GM23248 (cell line): ENCODE measurements at regions not wholly inside any gene's neighbourhood (a gene's known extent, or its start where the extent isn't known, plus 50 kb on each side); places are given as distances from the start of the nearest gene placed in this dataset.

Experiments
- DNase-seq: peaks from one replicate; pipeline ENCODE4 v3.0.0-alpha.2; 2015
- H2AFZ ChIP-seq: fragments of 200-600 bp; sonication (generic); 2 replicates; pipeline ENCODE4 v1.6.1; 2016; ENCODE audit warnings: antibody characterized with exemption
- H3F3A ChIP-seq: fragments of 200-600 bp; sonication (generic); 2 replicates; pipeline ENCODE4 v1.6.1; 2016; ENCODE audit warnings: mild to moderate bottlenecking, antibody characterized with exemption, mixed run types; ENCODE audit not compliant: insufficient read depth
- H3K27ac ChIP-seq: fragments of 200-600 bp; sonication (generic); 2 replicates; pipeline ENCODE4 v1.5.1; 2016; ENCODE audit warnings: mild to moderate bottlenecking
- H3K27me3 ChIP-seq: fragments of 200-600 bp; sonication (generic); replicated peaks from 2 replicates; pipeline ENCODE4 v1.6.1; 2016; ENCODE audit warnings: mild to moderate bottlenecking; ENCODE audit not compliant: insufficient read depth
- H3K36me3 ChIP-seq: fragments of 200-600 bp; sonication (generic); 2 replicates; pipeline ENCODE4 v1.6.1; 2016; ENCODE audit warnings: low read depth, mild to moderate bottlenecking
- H3K4me1 ChIP-seq: fragments of 200-600 bp; sonication (generic); 2 replicates; pipeline ENCODE4 v1.6.1; 2016; ENCODE audit warnings: mild to moderate bottlenecking; ENCODE audit not compliant: insufficient read depth
- H3K4me2 ChIP-seq: fragments of 200-600 bp; sonication (generic); one replicate; pipeline ENCODE4 v1.6.1; 2016; ENCODE audit warnings: mild to moderate bottlenecking; ENCODE audit not compliant: unreplicated experiment
- H3K4me3 ChIP-seq: fragments of 200-600 bp; sonication (generic); 2 replicates; pipeline ENCODE4 v1.5.1; 2016; ENCODE audit warnings: mild to moderate bottlenecking
- H3K79me2 ChIP-seq: fragments of 200-600 bp; sonication (generic); 2 replicates; pipeline ENCODE4 v1.6.1; 2016; ENCODE audit warnings: mild to moderate bottlenecking; ENCODE audit not compliant: insufficient read depth
- H3K9ac ChIP-seq: fragments of 200-600 bp; sonication (generic); 2 replicates; pipeline ENCODE4 v1.6.1; 2016; ENCODE audit warnings: mild to moderate bottlenecking
- H3K9me2 ChIP-seq: fragments of 200-600 bp; sonication (generic); 2 replicates; pipeline ENCODE4 v1.6.1; 2016; ENCODE audit warnings: mixed run types, mild to moderate bottlenecking, moderate library complexity; ENCODE audit not compliant: insufficient read depth
- H3K9me3 ChIP-seq: fragments of 200-600 bp; sonication (generic); one replicate; pipeline ENCODE4 v1.6.1; 2017; ENCODE audit warnings: low read depth
- H4K20me1 ChIP-seq: fragments of 200-600 bp; sonication (generic); 2 replicates; pipeline ENCODE4 v1.6.0; 2016; ENCODE audit not compliant: insufficient read depth
- EZH2 ChIP-seq: fragments of 200-600 bp; sonication (generic); IDR thresholded peaks from 2 replicates; pipeline ENCODE4 v1.6.1; 2018; ENCODE audit warnings: antibody characterized with exemption, mild to moderate bottlenecking; ENCODE audit not compliant: insufficient read depth, poor library complexity, severe bottlenecking
- EZH2phosphoT487 ChIP-seq: fragments of 200-600 bp; sonication (generic); IDR thresholded peaks from 2 replicates; pipeline ENCODE4 v1.6.1; 2018; ENCODE audit warnings: antibody characterized with exemption, moderate library complexity, mild to moderate bottlenecking, low read depth; ENCODE audit not compliant: insufficient read depth
- WGBS, 2 experiments: methylation state at CpG; one replicate each; pipeline ENCODE4 v1.1.6; 2015 to 2017; ENCODE audit warnings: low lambda C conversion rate in 2 of 2, low coverage in 1 of 2; ENCODE audit errors: missing lambda C conversion rate in 2 of 2; 5-methylcytosine and 5-hydroxymethylcytosine counted together
- in situ Hi-C: fragments of 300-500 bp; cut with MboI; formaldehyde crosslinking; loops from 2 replicates; pipeline ENCODE4 v1.15.0; 2020

GRCh38 chr14:37665479-37665878 is 70.0 kb downstream of the TTC6 start:
- Histone ChIP-seq H3K79me2 (no peaks in the 10 kb centered on the region), H3K4me1 (no peaks in the 10 kb centered on the region), H3F3A (no peaks in the 10 kb centered on the region), H3K27me3 (no peaks in the 10 kb centered on the region), H3K9ac (no peak overlapping the region), H3K27ac (no peak overlapping the region), H3K9me3 (no peaks in the 10 kb centered on the region), H3K9me2 (no peaks in the 10 kb centered on the region), H3K36me3 (no peaks in the 10 kb centered on the region), H3K4me2 (no peak overlapping the region), H3K4me3 (no peak overlapping the region), H2AFZ (no peak overlapping the region), H4K20me1 (no peaks in the 10 kb centered on the region)
- WGBS, 2 experiments = 20 to 30% methylated on average over 4 of the region's 4 CpGs
- TF ChIP-seq EZH2 (no peak), EZH2phosphoT487 (no peak)
- no peak for DNase-seq
- in situ Hi-C loops = no loop called here

GRCh38 chr14:37665951-37666350 is 70.5 kb downstream of the TTC6 start:
- no peak for DNase-seq
- H3K4me3 ChIP-seq = no peak overlapping the region
- 7 to 20% methylated on average over 1 of the region's 1 CpG for WGBS, 2 experiments
- no peak overlapping the region for H3K9ac ChIP-seq
- H3K27ac ChIP-seq = no peak overlapping the region
- in situ Hi-C loops = no loop called here
- no peaks in the 10 kb centered on the region for H3K79me2 ChIP-seq
- no peaks in the 10 kb centered on the region for H3F3A ChIP-seq
- H3K27me3 ChIP-seq = no peaks in the 10 kb centered on the region; the same call in 1 of the 2 replicates
- H3K4me2 ChIP-seq = no peak overlapping the region
- TF ChIP-seq EZH2 (no peak), EZH2phosphoT487 (no peak)
- H3K36me3 ChIP-seq = no peaks in the 10 kb centered on the region
- no peaks in the 10 kb centered on the region for H3K4me1 ChIP-seq
- no peaks in the 10 kb centered on the region for H4K20me1 ChIP-seq
- no peaks in the 10 kb centered on the region for H3K9me3 ChIP-seq
- no peaks in the 10 kb centered on the region for H3K9me2 ChIP-seq
- H2AFZ ChIP-seq = no peak overlapping the region

DNA sequence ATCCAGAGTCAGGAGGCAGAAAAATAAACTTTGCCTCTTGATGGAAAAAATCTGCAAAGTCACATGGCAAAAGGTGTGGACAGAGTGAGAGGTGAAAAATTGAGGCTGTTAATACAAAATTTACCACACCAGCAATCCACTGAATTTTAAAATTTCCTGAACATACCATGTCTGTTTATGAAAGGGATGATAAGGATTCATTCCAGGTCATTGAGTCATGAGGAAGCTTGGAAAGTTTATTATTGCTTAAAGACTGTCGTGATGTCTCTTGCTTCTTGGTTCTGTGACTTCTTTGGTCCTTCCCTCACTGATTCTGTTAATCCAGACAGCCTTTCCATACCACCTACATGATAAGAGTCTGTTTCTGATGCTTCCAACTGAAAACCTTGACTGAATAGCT is 73.2 kb downstream of the TTC6 start:
- DNase-seq = peak; percentile 20
- no peak overlapping the region for H3K4me2 ChIP-seq
- WGBS, 2 experiments = 29 to 55% methylated on average over 1 of the region's 1 CpG
- H3K36me3 ChIP-seq = no peaks in the 10 kb centered on the region
- no peak overlapping the region for H3K27ac ChIP-seq
- no peaks in the 10 kb centered on the region for H4K20me1 ChIP-seq
- H3K9me2 ChIP-seq = no peaks in the 10 kb centered on the region
- no peaks in the 10 kb centered on the region for H3F3A ChIP-seq
- H3K9ac ChIP-seq = no peak overlapping the region
- in situ Hi-C loops = no loop called here
- H3K79me2 ChIP-seq = no peaks in the 10 kb centered on the region
- H3K4me1 ChIP-seq = no peaks in the 10 kb centered on the region
- H3K27me3 ChIP-seq = peaks cover 7% of the 10 kb centered on the region; the same call in 1 of the 2 replicates
- H3K4me3 ChIP-seq = no peak overlapping the region
- no peak for TF ChIP-seq EZH2
- no peak for TF ChIP-seq EZH2phosphoT487
- H2AFZ ChIP-seq = no peak overlapping the region
- H3K9me3 ChIP-seq = no peaks in the 10 kb centered on the region

DNA sequence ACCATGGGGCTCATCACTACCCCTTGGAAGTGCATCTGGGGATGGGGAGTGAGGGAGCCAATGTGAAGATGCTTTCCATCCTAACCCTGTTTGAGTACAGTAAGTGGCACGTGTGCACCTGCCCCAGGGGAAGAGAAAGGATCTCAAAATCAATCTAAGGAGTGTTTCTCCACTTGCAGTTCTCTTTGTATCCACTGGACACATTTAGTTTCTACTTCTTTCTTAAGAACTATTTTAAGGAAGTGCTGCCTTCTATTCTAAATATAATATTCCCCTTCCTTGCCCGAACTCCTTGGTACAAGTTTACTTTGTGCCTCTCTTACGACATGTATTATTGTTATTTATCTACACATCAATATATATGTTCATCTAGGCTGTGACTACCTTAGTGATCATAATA is 73.8 kb downstream of the TTC6 start:
- Histone ChIP-seq H4K20me1 (no peaks in the 10 kb centered on the region), H3K36me3 (no peaks in the 10 kb centered on the region), H3K27ac (no peak overlapping the region), H3K4me2 (no peak overlapping the region), H3K4me3 (no peak overlapping the region), H3K79me2 (no peaks in the 10 kb centered on the region), H2AFZ (no peak overlapping the region), H3F3A (no peaks in the 10 kb centered on the region), H3K9ac (no peak overlapping the region), H3K9me3 (no peaks in the 10 kb centered on the region), H3K4me1 (no peaks in the 10 kb centered on the region), H3K9me2 (no peaks in the 10 kb centered on the region), H3K27me3 (peaks cover 7% of the 10 kb centered on the region; the same call in 1 of the 2 replicates)
- in situ Hi-C loops = no loop called here
- DNase-seq = no peak
- WGBS, 2 experiments = 14 to 19% methylated on average over 3 of the region's 3 CpGs
- TF ChIP-seq EZH2 = no peak
- TF ChIP-seq EZH2phosphoT487 = no peak

GRCh38 chr14:37673439-37673838 is 78.0 kb downstream of the TTC6 start:
- Histone ChIP-seq H3K4me1 (no peaks in the 10 kb centered on the region), H3K9me2 (no peaks in the 10 kb centered on the region), H3K27ac (no peak overlapping the region), H2AFZ (no peak overlapping the region), H3K4me3 (no peak overlapping the region), H3K9me3 (no peaks in the 10 kb centered on the region), H3F3A (no peaks in the 10 kb centered on the region), H3K27me3 (peaks cover 7% of the 10 kb centered on the region; the same call in 1 of the 2 replicates), H3K4me2 (no peak overlapping the region), H3K79me2 (no peaks in the 10 kb centered on the region), H3K36me3 (no peaks in the 10 kb centered on the region), H3K9ac (no peak overlapping the region), H4K20me1 (no peaks in the 10 kb centered on the region)
- TF ChIP-seq EZH2 = no peak
- no peak for TF ChIP-seq EZH2phosphoT487
- no peak for DNase-seq
- in situ Hi-C loops = no loop called here
- 5 to 11% methylated on average over 1 of the region's 1 CpG for WGBS, 2 experiments
